Gastrocnemius medialis (tissue), 4 donors: ENCODE measurements at regions not wholly inside any gene's neighbourhood (a gene's known extent, or its start where the extent isn't known, plus 50 kb on each side); places are given as distances from the start of the nearest gene placed in this dataset.
A peak's percentile ranks its signal among the peaks of the same experiment; 100 is the strongest.

ENCODE experiments used
- ATAC-seq, 2 donors: fragments of 150-250 bp; one replicate each; pipeline ENCODE4 v1.9.1; 2016
- DNase-seq, 2 donors: peaks; one replicate each; pipeline ENCODE4 v3.0.0-alpha.2; 2019
- H3K27ac ChIP-seq, 4 donors: fragments of 200-600 bp; sonication (generic); 1 replicate in 1 of 4; 2 replicates in 3 of 4; pipeline ENCODE4 v1.5.1; 2016 to 2018; ENCODE audit warnings: mild to moderate bottlenecking in 2 of 4, moderate library complexity in 1 of 4
- H3K27me3 ChIP-seq, 3 donors: fragments of 200-600 bp; sonication (generic) in 2 of 3; 1 replicate in 1 of 3; 2 replicates in 2 of 3; pipeline versions ENCODE4 v1.5.1 to v1.6.0; 2016 to 2019; ENCODE audit warnings: mild to moderate bottlenecking in 1 of 3, moderate library complexity in 1 of 3
- H3K36me3 ChIP-seq, 2 donors: fragments of 200-600 bp; sonication (generic) in 1 of 2; one replicate each; pipeline ENCODE4 v1.5.1; 2017 to 2018
- H3K4me1 ChIP-seq, 2 donors: fragments of 200-600 bp; sonication (generic) in 1 of 2; one replicate each; pipeline ENCODE4 v1.5.1; 2016 to 2017; ENCODE audit warnings: mild to moderate bottlenecking in 2 of 2
- H3K4me3 ChIP-seq, 4 donors: fragments of 200-600 bp; sonication (generic) in 3 of 4; 1 replicate in 1 of 4; 2 replicates in 3 of 4; pipeline ENCODE4 v1.5.1; 2016 to 2019; ENCODE audit warnings: mild to moderate bottlenecking in 2 of 4
- H3K9me3 ChIP-seq, 3 donors: fragments of 200-600 bp; sonication (generic) in 2 of 3; 1 replicate in 1 of 3; 2 replicates in 2 of 3; pipeline ENCODE4 v1.5.1; 2016 to 2019
- POLR2A ChIP-seq, 2 donors: fragments of 450-650 bp; IDR thresholded peaks; one replicate each; pipeline ENCODE4 v1.6.1; 2017; ENCODE audit warnings: antibody characterized with exemption in 2 of 2, mild to moderate bottlenecking in 2 of 2, moderate library complexity in 2 of 2
- in situ Hi-C, 4 donors: fragments of 200-750 bp; cut with MboI; loops; one replicate each; pipeline versions ENCODE4 v1.15.0 to v1.8.0; 2017; ENCODE audit warnings: low sequenced_read_pairs in 4 of 4
- intact Hi-C: fragments of 100-400 bp; cut with DNase I; formaldehyde crosslinking; loops from one replicate; pipeline ENCODE4 v1.15.1; 2023; ENCODE audit warnings: low total_unique reads
- TF ChIP-seq, protein P1 (sequence below), 5 experiments: fragments of 450-650 bp in 3 of 5; fragments of 200-600 bp in 2 of 5; sonication (generic) in 2 of 5; IDR thresholded peaks in 4 of 5; conservative IDR thresholded peaks in 1 of 5; 1 replicate in 4 of 5; 2 replicates in 1 of 5; pipeline ENCODE4 v1.5.1; 2016 to 2019; ENCODE audit warnings: antibody characterized with exemption in 5 of 5, mild to moderate bottlenecking in 3 of 5, moderate library complexity in 3 of 5

- Histone ChIP-seq H3K36me3 (no peaks in the 10 kb centered on the region), H3K27ac (no peak overlapping the region), H3K27me3 (no peaks in the 10 kb centered on the region), H3K4me1 (no peaks in the 10 kb centered on the region), H3K4me3 (no peak overlapping the region), H3K9me3 (no peaks in the 10 kb centered on the region)
- ATAC-seq (no peak), DNase-seq (no peak)
- in situ Hi-C loops: no loop called here
- intact Hi-C loops: no loop called here
- no peak for TF ChIP-seq POLR2A (IDR thresholded peaks at IDR 0.05)
- TF ChIP-seq, protein P1, sequence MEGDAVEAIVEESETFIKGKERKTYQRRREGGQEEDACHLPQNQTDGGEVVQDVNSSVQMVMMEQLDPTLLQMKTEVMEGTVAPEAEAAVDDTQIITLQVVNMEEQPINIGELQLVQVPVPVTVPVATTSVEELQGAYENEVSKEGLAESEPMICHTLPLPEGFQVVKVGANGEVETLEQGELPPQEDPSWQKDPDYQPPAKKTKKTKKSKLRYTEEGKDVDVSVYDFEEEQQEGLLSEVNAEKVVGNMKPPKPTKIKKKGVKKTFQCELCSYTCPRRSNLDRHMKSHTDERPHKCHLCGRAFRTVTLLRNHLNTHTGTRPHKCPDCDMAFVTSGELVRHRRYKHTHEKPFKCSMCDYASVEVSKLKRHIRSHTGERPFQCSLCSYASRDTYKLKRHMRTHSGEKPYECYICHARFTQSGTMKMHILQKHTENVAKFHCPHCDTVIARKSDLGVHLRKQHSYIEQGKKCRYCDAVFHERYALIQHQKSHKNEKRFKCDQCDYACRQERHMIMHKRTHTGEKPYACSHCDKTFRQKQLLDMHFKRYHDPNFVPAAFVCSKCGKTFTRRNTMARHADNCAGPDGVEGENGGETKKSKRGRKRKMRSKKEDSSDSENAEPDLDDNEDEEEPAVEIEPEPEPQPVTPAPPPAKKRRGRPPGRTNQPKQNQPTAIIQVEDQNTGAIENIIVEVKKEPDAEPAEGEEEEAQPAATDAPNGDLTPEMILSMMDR (IDR thresholded peaks at IDR 0.05 in 4 of 5, conservative IDR thresholded peaks at IDR 0.05 in 1 of 5): no peak
Measured at GRCh38 chr3:181379278-181379677, 332.4 kb upstream of the SOX2 start.

- H3K27me3 ChIP-seq: no peaks in the 10 kb centered on the region
- no peak overlapping the region for H3K4me3 ChIP-seq
- in situ Hi-C loops: no loop called here
- ATAC-seq (no peak), DNase-seq (no peak)
- H3K27ac ChIP-seq: no peak overlapping the region
- intact Hi-C loops: no loop called here
- H3K4me1 ChIP-seq: no peaks in the 10 kb centered on the region
- no peaks in the 10 kb centered on the region for H3K9me3 ChIP-seq
- TF ChIP-seq, protein P1 (IDR thresholded peaks at IDR 0.05 in 4 of 5, conservative IDR thresholded peaks at IDR 0.05 in 1 of 5): no peak
- no peak for TF ChIP-seq POLR2A (IDR thresholded peaks at IDR 0.05)
- H3K36me3 ChIP-seq: no peaks in the 10 kb centered on the region
Measured at GRCh38 chr3:181369637-181370036, 342.1 kb upstream of the SOX2 start.

- peaks cover 11 to 13% of the 10 kb centered on the region in 2 donors for H3K4me1 ChIP-seq
- in situ Hi-C loops (no loop called here), intact Hi-C loops (no loop called here)
- no peak for DNase-seq
- H3K9me3 ChIP-seq: no peaks in the 10 kb centered on the region
- H3K4me3 ChIP-seq: no peak overlapping the region
- H3K27ac ChIP-seq: no peak overlapping the region
- H3K36me3 ChIP-seq: no peaks in the 10 kb centered on the region
- TF ChIP-seq POLR2A (IDR thresholded peaks at IDR 0.05): no peak
- TF ChIP-seq, protein P1 (IDR thresholded peaks at IDR 0.05 in 4 of 5, conservative IDR thresholded peaks at IDR 0.05 in 1 of 5): no peak
- H3K27me3 ChIP-seq: no peaks in the 10 kb centered on the region
- ATAC-seq: no peak
Measured at GRCh38 chr3:181363231-181363630, 348.5 kb upstream of the SOX2 start.

DNA sequence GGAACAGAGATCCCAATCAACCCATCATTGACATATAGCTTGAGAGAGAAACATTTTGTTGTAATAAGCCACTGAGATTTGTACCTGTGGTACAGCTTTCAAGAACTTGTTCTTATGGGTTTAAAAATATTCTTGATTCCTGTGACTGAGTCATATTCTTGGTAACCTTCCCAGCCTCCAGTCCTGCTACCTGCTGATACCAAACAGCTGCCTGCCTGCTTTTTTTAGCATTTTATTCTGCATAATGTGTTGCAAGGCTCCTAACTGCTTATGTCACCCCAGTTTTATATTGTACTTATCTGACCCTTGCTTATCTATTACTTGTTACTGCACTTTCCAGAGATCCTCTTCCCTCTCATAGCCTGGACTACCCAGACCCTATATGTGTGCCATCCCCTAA is 349.3 kb upstream of the SOX2 start:
- no peaks in the 10 kb centered on the region for H3K36me3 ChIP-seq
- ATAC-seq (peak; percentile 88 to 95), DNase-seq (peak; percentile 6 to 11)
- no peak overlapping the region for H3K27ac ChIP-seq
- peaks cover 11 to 13% of the 10 kb centered on the region in 2 donors for H3K4me1 ChIP-seq
- in situ Hi-C loops (no loop called here), intact Hi-C loops (no loop called here)
- TF ChIP-seq POLR2A (IDR thresholded peaks at IDR 0.05): no peak
- TF ChIP-seq, protein P1 (IDR thresholded peaks at IDR 0.05 in 4 of 5, conservative IDR thresholded peaks at IDR 0.05 in 1 of 5): no peak
- H3K27me3 ChIP-seq: no peaks in the 10 kb centered on the region
- H3K4me3 ChIP-seq: no peak overlapping the region
- H3K9me3 ChIP-seq: no peaks in the 10 kb centered on the region

DNA sequence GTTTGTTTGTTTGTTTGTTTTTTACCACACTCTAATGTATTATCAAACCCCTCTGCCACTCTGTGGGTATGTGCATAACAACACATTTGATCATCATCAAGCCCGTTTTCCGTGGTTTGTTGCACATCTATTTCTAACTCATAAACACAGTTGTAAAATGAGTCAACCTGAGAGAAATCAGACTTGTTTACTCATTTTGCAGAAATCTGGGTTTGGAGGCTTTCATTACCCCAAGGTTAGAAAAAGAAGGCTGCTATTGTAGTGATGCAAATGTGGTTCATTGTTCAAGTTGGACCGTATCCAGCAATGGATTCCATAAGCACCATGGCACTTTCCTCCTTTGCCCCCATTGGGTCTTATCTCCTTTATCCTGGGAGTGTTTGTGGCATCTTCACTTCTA is 353.2 kb upstream of the SOX2 start:
- TF ChIP-seq, protein P1 (IDR thresholded peaks at IDR 0.05 in 4 of 5, conservative IDR thresholded peaks at IDR 0.05 in 1 of 5): no peak
- Histone ChIP-seq H3K36me3 (no peaks in the 10 kb centered on the region), H3K4me3 (no peak overlapping the region), H3K9me3 (no peaks in the 10 kb centered on the region), H3K27me3 (no peaks in the 10 kb centered on the region), H3K27ac (no peak overlapping the region), H3K4me1 (peaks cover 9 to 13% of the 10 kb centered on the region in 2 donors)
- DNase-seq (no peak), ATAC-seq (no peak)
- in situ Hi-C loops (no loop called here), intact Hi-C loops (no loop called here)
